Stimulated activated CD8-positive, alpha-beta memory T cell treated with anti-CD3 and anti-CD28 coated beads, Interleukin-12 subunit alpha, Interleukin-12 subunit beta, amount 100 ng/mL, for 24 hours (primary cell): ENCODE measurements at regions not wholly inside any gene's neighbourhood (a gene's known extent, or its start where the extent isn't known, plus 50 kb on each side); places are given as distances from the start of the nearest gene placed in this dataset.

ENCODE experiments used
- DNase-seq: peaks from one replicate; pipeline ENCODE4 v3.0.0-alpha.2; 2020; ENCODE audit errors: extremely low read depth

- no peak for DNase-seq
Observed at GRCh38 chr15:70426096-70426821, 328.5 kb upstream of the TLE3 start.

GRCh38 chr15:70424937-70425411 is 327.3 kb upstream of the TLE3 start:
- DNase-seq, result no peak

GRCh38 chr15:70423267-70423666 is 325.6 kb upstream of the TLE3 start:
- no peak for DNase-seq

GRCh38 chr15:70422342-70422741 is 324.6 kb upstream of the TLE3 start:
- DNase-seq, result no peak

- no peak for DNase-seq
Observed at GRCh38 chr15:70420948-70421482, 323.3 kb upstream of the TLE3 start.

- DNase-seq, result no peak
Observed at GRCh38 chr15:70420086-70420947, 322.6 kb upstream of the TLE3 start.

- DNase-seq, result no peak
Observed at GRCh38 chr15:70418943-70419342, 321.2 kb upstream of the TLE3 start.

GRCh38 chr15:70417535-70417934 is 319.8 kb upstream of the TLE3 start:
- no peak for DNase-seq

- no peak for DNase-seq
Observed at GRCh38 chr15:70416829-70417228, 319.1 kb upstream of the TLE3 start.

- DNase-seq, result no peak
Observed at GRCh38 chr15:70415398-70415797, 317.7 kb upstream of the TLE3 start.

- DNase-seq, result no peak
Observed at GRCh38 chr15:70414626-70415025, 316.9 kb upstream of the TLE3 start.

- no peak for DNase-seq
Observed at GRCh38 chr15:70412794-70413193, 315.1 kb upstream of the TLE3 start.

- no peak for DNase-seq
Observed at GRCh38 chr15:70411143-70411863, 313.6 kb upstream of the TLE3 start.

- DNase-seq, result no peak
Observed at GRCh38 chr15:70410371-70410985, 312.8 kb upstream of the TLE3 start.

GRCh38 chr15:70409388-70409787 is 311.7 kb upstream of the TLE3 start:
- no peak for DNase-seq

GRCh38 chr15:70407955-70408354 is 310.2 kb upstream of the TLE3 start:
- no peak for DNase-seq

GRCh38 chr15:70407336-70407670 is 309.6 kb upstream of the TLE3 start:
- DNase-seq, result no peak

- DNase-seq, result no peak
Observed at GRCh38 chr15:70406617-70407335, 309.1 kb upstream of the TLE3 start.

- DNase-seq, result no peak
Observed at GRCh38 chr15:70401709-70402108, 304.0 kb upstream of the TLE3 start.

- DNase-seq, result no peak
Observed at GRCh38 chr15:70400766-70401541, 303.2 kb upstream of the TLE3 start.
